Pancreas (tissue), 10 donors: ENCODE measurements at regions not wholly inside any gene's neighbourhood (a gene's known extent, or its start where the extent isn't known, plus 50 kb on each side); places are given as distances from the start of the nearest gene placed in this dataset.

Experiments
- ATAC-seq, 4 donors: fragments of 200-7000 bp; cut with Tn5 transposase; one replicate each; pipeline versions ENCODE4 v1.8.0 to v1.9.1; 2020; ENCODE audit warnings: mild to moderate bottlenecking in 4 of 4, moderate library complexity in 4 of 4
- DNase-seq, 6 donors: peaks; one replicate each; pipeline ENCODE4 v3.0.0-alpha.2; 2020
- FAIRE-seq: peaks from 2 replicates; lab custom pipeline; 2012; peaks lifted over from hg19 to GRCh38; lab: Jason Lieb, UNC
- H3K27ac ChIP-seq, 4 donors: fragments of 200-600 bp; sonication (generic); 1 replicate in 3 of 4; 2 replicates in 1 of 4; pipeline versions ENCODE4 v1.5.0 to v1.8.0; 2020
- H3K27me3 ChIP-seq, 4 donors: fragments of 200-600 bp; one replicate each; pipeline ENCODE4 v1.8.0; 2021
- H3K36me3 ChIP-seq, 3 donors: fragments of 200-600 bp; sonication (generic) in 1 of 3; one replicate each; pipeline versions ENCODE4 v1.5.0 to v1.8.0; 2020 to 2021
- H3K4me1 ChIP-seq, 3 donors: fragments of 200-600 bp; one replicate each; pipeline ENCODE4 v1.8.0; 2021
- H3K4me3 ChIP-seq, 4 donors: fragments of 200-600 bp; sonication (generic) in 2 of 4; one replicate each; pipeline versions ENCODE4 v1.5.0 to v1.8.0; 2020 to 2021
- H3K9me3 ChIP-seq, 4 donors: fragments of 200-600 bp; one replicate each; pipeline ENCODE4 v1.8.0; 2021
- CTCF ChIP-seq, 4 donors: fragments of 200-600 bp; sonication (generic) in 3 of 4; IDR thresholded peaks; one replicate each; pipeline versions ENCODE4 v1.5.0 to v1.8.0; 2021; ENCODE audit warnings: antibody characterized with exemption in 4 of 4
- WGBS, 2 donors: extraction: QIAGEN DNeasy Blood & Tissue Kit; methylation state at CpG; one replicate each; pipeline ENCODE4 v1.1.7; 2013; 5-methylcytosine and 5-hydroxymethylcytosine counted together
- intact Hi-C, 3 donors: fragments of 100-400 bp; cut with DNase I; formaldehyde crosslinking; loops; one replicate each; pipeline versions ENCODE4 v1.11.1 to v1.14.2; 2022
- donor health status: healthy with polysubstance abuse.
- donor health status: DM: no; HTN: no; CAD: no; lungs with moderate emphysema.
- donor health status: DM: no; HTN: no; CAD: no.
- donor health status: control.
- donor health status: control.
- donor health status: Bipolar disorder and iron deficiency.
- donor health status: DM: yes; HTN: yes; CAD: no.
- donor health status: DM: no; HTN: no; CAD: no.
- donor health status: DM: no; HTN: no; CAD: no.
- donor health status: DM: yes; HTN: yes; CAD: no.

DNA sequence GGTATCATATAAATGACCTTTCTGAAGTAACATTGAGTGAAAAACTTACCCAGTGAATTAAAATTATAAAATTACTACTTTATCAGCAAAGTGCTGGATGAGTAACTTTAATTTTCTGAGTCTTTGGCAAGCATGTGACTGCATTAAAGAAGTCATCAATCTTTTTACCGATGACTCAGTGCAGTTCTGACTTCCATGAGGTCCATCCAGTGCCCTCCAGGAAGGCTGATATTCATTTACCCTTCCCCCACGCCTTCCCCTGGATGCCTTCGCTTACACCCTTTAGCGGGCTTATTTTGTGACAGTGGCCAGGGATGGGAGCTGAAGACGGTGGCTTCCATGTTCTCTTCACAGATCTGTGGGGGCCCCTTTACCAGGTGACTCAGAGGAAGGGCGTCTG, 572.9 kb upstream of the PFKP start:
- no peaks in the 10 kb centered on the region for H3K4me1 ChIP-seq
- WGBS, 2 donors, result 62 to 69% methylated on average over 6 of the region's 6 CpGs
- no peak for FAIRE-seq
- no peaks in the 10 kb centered on the region for H3K9me3 ChIP-seq
- intact Hi-C loops, result no loop called here
- no peaks in the 10 kb centered on the region for H3K36me3 ChIP-seq
- DNase-seq, result no peak
- ATAC-seq, result no peak
- H3K27me3 ChIP-seq, result no peaks in the 10 kb centered on the region
- H3K4me3 ChIP-seq, result no peak overlapping the region
- TF ChIP-seq CTCF (IDR thresholded peaks at IDR 0.05), result no peak
- H3K27ac ChIP-seq, result no peak overlapping the region

DNA sequence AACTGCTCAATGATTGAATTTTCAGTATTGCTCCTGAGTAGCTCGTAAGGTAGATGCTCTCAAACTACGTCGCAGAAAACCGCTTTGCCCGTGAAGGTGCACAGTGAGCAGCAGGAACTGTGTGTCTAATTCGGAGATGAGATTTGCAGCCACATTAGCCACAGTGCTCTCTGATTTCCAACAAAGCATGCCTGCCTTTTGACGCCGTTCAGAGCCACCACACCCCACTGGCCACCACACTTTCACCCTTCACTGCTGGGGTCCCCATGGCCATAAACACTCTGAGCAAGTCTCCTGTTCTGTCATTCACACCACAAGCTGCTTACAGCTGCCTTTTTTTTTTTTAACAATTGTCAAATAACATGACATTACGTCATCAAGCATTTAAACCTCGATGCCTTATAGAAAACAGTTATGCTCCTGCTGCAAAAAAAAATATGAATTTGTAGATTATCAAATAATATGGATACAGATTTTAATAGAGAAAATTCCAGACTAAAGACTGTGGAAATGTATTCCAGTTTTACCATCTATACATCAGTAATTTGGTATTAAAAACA, 578.8 kb upstream of the PFKP start:
- TF ChIP-seq CTCF (IDR thresholded peaks at IDR 0.05), result no peak
- intact Hi-C loops, result no loop called here
- H3K27me3 ChIP-seq, result peaks cover 0 to 7% (median 0%) of the 10 kb centered on the region in 4 donors
- ATAC-seq (no peak), DNase-seq (no peak), FAIRE-seq (no peak)
- no peaks in the 10 kb centered on the region for H3K9me3 ChIP-seq
- no peaks in the 10 kb centered on the region for H3K4me1 ChIP-seq
- no peak overlapping the region for H3K27ac ChIP-seq
- H3K4me3 ChIP-seq, result no peak overlapping the region
- H3K36me3 ChIP-seq, result no peaks in the 10 kb centered on the region
- WGBS, 2 donors, result 38 to 51% methylated on average over 10 of the region's 10 CpGs

DNA sequence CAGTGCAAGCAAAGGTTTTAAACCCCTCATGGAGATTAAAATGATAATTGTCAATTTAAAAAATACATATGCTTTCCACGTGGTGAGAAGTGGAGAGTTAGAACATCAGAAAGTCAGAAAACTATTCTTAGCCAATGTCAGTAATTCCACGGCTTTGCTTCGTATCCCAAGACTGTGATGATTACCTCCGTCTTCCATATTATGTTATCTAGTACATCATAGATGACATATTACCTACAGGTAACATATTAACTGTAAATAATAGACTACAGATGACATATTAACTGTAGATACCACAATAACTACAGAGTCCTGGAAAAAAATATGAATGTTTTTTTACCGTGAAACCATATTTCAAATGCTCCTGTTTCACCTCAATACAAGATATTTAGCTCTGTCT, 579.4 kb upstream of the PFKP start:
- intact Hi-C loops, result no loop called here
- no peaks in the 10 kb centered on the region for H3K36me3 ChIP-seq
- H3K4me3 ChIP-seq, result no peak overlapping the region
- ATAC-seq, result no peak
- no peak for FAIRE-seq
- no peaks in the 10 kb centered on the region for H3K9me3 ChIP-seq
- no peak for DNase-seq
- H3K27me3 ChIP-seq, result peaks cover 0 to 7% (median 0%) of the 10 kb centered on the region in 4 donors
- H3K4me1 ChIP-seq, result no peaks in the 10 kb centered on the region
- WGBS, 2 donors, result 19 to 21% methylated on average over 5 of the region's 5 CpGs
- TF ChIP-seq CTCF (IDR thresholded peaks at IDR 0.05), result no peak
- H3K27ac ChIP-seq, result no peak overlapping the region

GRCh38 chr10:2478656-2479055, 588.7 kb upstream of the PFKP start:
- no peak overlapping the region for H3K27ac ChIP-seq
- 38 to 61% methylated on average over 2 of the region's 2 CpGs for WGBS, 2 donors
- no peaks in the 10 kb centered on the region for H3K9me3 ChIP-seq
- FAIRE-seq (no peak), DNase-seq (no peak), ATAC-seq (no peak)
- no peak for TF ChIP-seq CTCF (IDR thresholded peaks at IDR 0.05)
- H3K27me3 ChIP-seq, result peaks cover 0 to 5% (median 0%) of the 10 kb centered on the region in 4 donors
- no peaks in the 10 kb centered on the region for H3K4me1 ChIP-seq
- H3K4me3 ChIP-seq, result no peak overlapping the region
- no peaks in the 10 kb centered on the region for H3K36me3 ChIP-seq
- intact Hi-C loops, result no loop called here

DNA sequence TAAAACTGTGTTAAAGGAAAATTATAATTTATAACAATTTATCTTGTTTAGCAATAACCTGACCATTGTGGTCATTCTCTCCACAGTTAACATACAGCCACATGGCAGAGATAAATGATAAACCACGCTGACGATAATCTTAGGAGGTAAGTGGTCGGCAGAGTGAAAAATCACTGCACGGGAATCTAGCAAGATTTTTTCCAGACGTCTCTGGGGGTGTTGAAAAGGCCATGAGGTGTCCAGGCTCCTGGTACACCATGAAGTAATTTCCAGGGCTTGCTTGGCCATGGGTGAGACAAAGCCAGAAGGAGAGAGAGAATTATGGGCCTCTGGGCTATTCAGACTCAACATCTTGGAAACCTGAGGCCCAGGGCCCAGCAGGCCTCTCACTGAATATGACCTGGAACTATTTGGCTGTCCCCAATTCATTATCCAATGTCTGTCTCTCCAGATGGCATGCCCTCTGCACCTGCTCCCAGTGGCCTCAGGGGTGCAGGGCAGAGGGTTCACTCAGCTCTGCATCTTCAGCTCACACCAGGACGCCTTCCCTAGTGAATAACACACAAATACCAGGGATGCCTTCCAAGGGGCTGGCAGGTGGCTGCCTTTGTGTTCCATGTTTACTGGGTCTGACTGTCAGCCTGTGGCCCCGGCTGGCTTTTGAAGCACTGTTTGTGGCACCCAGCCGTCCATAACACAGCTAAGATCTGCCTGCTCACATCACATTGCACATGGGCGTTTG, 590.4 kb upstream of the PFKP start:
- intact Hi-C loops, result no loop called here
- no peak for FAIRE-seq
- DNase-seq, result no peak
- Histone ChIP-seq H3K36me3 (no peaks in the 10 kb centered on the region), H3K27ac (no peak overlapping the region), H3K27me3 (no peaks in the 10 kb centered on the region), H3K4me3 (no peak overlapping the region), H3K9me3 (no peaks in the 10 kb centered on the region), H3K4me1 (no peaks in the 10 kb centered on the region)
- 52 to 58% methylated on average over 9 of the region's 9 CpGs for WGBS, 2 donors
- no peak for TF ChIP-seq CTCF (IDR thresholded peaks at IDR 0.05)
- ATAC-seq, result no peak
